Calu3 (cell line): ENCODE measurements at regions not wholly inside any gene's neighbourhood (a gene's known extent, or its start where the extent isn't known, plus 50 kb on each side); places are given as distances from the start of the nearest gene placed in this dataset.
"Not testable (repeated sequence)": the region's sequence is repeated elsewhere in the genome, so short reads cannot be mapped to it uniquely, and the experiment has no call there.

Experiments
- BruUV-seq: library from RNA; stranded (reverse); fragments of 400-500 nt; replicated peaks from 2 replicates; lab custom pipeline; 2021; lab: Mats Ljungman, UMichigan
- CTCF ChIA-PET: fragments of 300-600 bp; sonication (Branson Sonifier 250); formaldehyde crosslinking; loops from one replicate; lab custom pipeline; 2022; ENCODE audit warnings: antibody characterized with exemption; lab: Charles Lee
- DNase-seq: peaks from one replicate; pipeline ENCODE4 v3.0.0; 2022
- H3K27ac Mint-ChIP-seq: one replicate; pipeline ENCODE4 v1.8.0; 2022; ENCODE audit warnings: mixed read lengths; ENCODE audit not compliant: unreplicated experiment
- H3K27me3 Mint-ChIP-seq: one replicate; pipeline ENCODE4 v1.8.0; 2022; ENCODE audit warnings: mixed read lengths; ENCODE audit not compliant: unreplicated experiment
- H3K36me3 Mint-ChIP-seq: one replicate; pipeline ENCODE4 v1.8.0; 2022; ENCODE audit warnings: mild to moderate bottlenecking, moderate library complexity, mixed read lengths; ENCODE audit not compliant: insufficient read depth, unreplicated experiment
- H3K4me1 Mint-ChIP-seq: one replicate; pipeline ENCODE4 v1.8.0; 2022; ENCODE audit warnings: mild to moderate bottlenecking, low read depth, mixed read lengths; ENCODE audit not compliant: unreplicated experiment
- H3K4me3 Mint-ChIP-seq: one replicate; pipeline ENCODE4 v1.8.0; 2022; ENCODE audit warnings: mild to moderate bottlenecking, low read depth, moderate library complexity, mixed read lengths; ENCODE audit not compliant: unreplicated experiment
- H3K9me3 Mint-ChIP-seq: one replicate; pipeline ENCODE4 v1.8.0; 2022; ENCODE audit warnings: low read depth, mixed read lengths; ENCODE audit not compliant: unreplicated experiment
- intact Hi-C: fragments of 100-400 bp; cut with micrococcal nuclease; formaldehyde crosslinking; loops from one replicate; pipeline ENCODE4 v1.10.0; 2022; ENCODE audit not compliant: unreplicated experiment
- TF ChIP-seq, protein P1 (sequence below): fragments of 200-600 bp; IDR thresholded peaks from one replicate; pipeline ENCODE4 v1.8.0; 2022; ENCODE audit warnings: antibody characterized with exemption; ENCODE audit not compliant: unreplicated experiment

DNA sequence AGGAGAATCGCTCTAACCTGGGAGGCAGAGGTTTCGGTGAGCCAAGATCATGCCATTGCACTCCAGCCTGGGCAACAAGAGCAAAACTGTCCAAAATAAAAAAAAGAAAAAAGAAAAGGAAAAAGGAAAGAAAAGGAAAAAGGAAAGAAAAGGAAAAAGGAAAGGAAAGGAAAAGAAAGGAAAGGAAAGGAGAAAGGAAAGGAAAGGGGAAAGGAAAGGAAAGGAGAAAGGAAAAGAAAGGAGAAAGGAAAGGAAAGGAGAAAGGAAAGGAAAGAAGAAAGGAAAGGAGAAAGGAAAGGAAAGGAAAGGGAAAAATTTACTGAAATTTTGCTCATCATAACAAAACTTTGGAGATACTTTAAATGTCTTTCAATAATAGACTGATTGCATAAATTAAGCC, 391.3 kb upstream of the GYPC start:
- no peak for DNase-seq
- Mint-ChIP-seq H3K36me3 (no peaks in the 10 kb centered on the region), H3K27ac (no peak overlapping the region), H3K27me3 (no peaks in the 10 kb centered on the region), H3K4me1 (no peaks in the 10 kb centered on the region), H3K9me3 (peaks cover 19% of the 10 kb centered on the region), H3K4me3 (no peak overlapping the region)
- TF ChIP-seq, protein P1, sequence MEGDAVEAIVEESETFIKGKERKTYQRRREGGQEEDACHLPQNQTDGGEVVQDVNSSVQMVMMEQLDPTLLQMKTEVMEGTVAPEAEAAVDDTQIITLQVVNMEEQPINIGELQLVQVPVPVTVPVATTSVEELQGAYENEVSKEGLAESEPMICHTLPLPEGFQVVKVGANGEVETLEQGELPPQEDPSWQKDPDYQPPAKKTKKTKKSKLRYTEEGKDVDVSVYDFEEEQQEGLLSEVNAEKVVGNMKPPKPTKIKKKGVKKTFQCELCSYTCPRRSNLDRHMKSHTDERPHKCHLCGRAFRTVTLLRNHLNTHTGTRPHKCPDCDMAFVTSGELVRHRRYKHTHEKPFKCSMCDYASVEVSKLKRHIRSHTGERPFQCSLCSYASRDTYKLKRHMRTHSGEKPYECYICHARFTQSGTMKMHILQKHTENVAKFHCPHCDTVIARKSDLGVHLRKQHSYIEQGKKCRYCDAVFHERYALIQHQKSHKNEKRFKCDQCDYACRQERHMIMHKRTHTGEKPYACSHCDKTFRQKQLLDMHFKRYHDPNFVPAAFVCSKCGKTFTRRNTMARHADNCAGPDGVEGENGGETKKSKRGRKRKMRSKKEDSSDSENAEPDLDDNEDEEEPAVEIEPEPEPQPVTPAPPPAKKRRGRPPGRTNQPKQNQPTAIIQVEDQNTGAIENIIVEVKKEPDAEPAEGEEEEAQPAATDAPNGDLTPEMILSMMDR = no peak
- CTCF ChIA-PET = no interaction called here
- intact Hi-C loops = no loop called here
- no TSS peak for BruUV-seq

DNA sequence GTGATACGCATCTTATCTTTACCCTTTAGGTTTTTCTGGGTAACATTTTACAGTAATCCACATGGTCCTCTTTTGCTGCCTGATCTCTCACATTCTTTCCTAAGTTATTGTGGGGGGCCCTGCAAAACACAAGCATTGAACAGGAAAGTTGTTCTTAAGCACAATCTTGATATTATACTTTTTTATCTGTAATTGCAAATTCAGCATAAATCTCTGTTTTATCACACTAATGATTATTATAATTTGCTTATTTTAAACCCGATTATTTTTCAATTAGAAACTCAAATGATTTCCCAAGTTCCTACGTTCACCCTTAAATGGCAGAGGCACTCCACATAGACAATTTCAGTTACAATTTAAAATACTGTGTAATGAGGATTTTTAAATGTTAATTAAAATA, 386.0 kb upstream of the GYPC start:
- Mint-ChIP-seq H3K9me3 (peaks cover 7% of the 10 kb centered on the region), H3K36me3 (no peaks in the 10 kb centered on the region), H3K27me3 (no peaks in the 10 kb centered on the region), H3K4me3 (no peak overlapping the region), H3K4me1 (no peaks in the 10 kb centered on the region), H3K27ac (no peak overlapping the region)
- intact Hi-C loops = no loop called here
- BruUV-seq = no TSS peak
- TF ChIP-seq, protein P1 = no peak
- DNase-seq = no peak
- CTCF ChIA-PET = no interaction called here

DNA sequence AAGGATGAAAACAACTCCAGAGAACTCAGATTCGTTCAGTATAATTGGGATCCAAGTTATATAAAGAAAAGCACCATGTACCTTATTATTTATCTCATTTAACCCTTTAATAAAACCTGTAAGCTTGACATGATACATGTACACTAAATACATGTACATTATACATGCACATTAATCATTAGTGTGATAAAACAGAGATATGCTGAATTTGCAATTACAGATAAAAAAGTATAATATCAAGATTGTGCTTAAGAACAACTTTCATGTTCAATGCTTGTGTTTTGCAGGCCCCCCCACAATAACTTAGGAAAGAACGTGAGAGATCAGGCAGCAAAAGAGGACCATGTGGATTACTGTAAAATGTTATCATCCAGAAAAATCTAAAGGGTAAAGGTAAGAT, 385.4 kb upstream of the GYPC start:
- H3K9me3 Mint-ChIP-seq = peaks cover 9% of the 10 kb centered on the region
- no peak for DNase-seq
- no peaks in the 10 kb centered on the region for H3K36me3 Mint-ChIP-seq
- H3K27me3 Mint-ChIP-seq = no peaks in the 10 kb centered on the region
- no peak overlapping the region for H3K27ac Mint-ChIP-seq
- CTCF ChIA-PET = no interaction called here
- intact Hi-C loops = no loop called here
- H3K4me3 Mint-ChIP-seq = no peak overlapping the region
- BruUV-seq = no TSS peak
- no peaks in the 10 kb centered on the region for H3K4me1 Mint-ChIP-seq
- TF ChIP-seq, protein P1 = no peak

DNA sequence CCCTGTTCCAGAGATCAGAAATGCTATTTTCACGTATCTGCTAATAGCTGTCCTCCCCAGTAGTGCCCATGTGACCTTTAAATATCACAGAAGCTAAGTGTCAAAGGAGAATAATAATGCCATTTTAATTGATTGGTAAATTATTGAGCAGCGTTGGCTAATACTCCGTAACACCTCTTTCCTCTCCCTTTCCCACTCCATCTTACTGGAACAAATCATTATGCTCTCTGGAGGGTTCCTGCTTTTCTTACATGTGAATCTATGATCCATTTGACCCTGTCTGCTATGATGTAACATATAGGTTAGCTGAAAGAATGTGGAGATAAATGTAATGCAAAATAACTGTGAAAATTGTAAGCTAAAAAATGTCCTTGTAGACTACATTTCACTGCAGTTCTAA, 383.6 kb upstream of the GYPC start:
- H3K4me3 Mint-ChIP-seq = no peak overlapping the region
- H3K36me3 Mint-ChIP-seq = no peaks in the 10 kb centered on the region
- BruUV-seq = no TSS peak
- H3K4me1 Mint-ChIP-seq = no peaks in the 10 kb centered on the region
- CTCF ChIA-PET = no interaction called here
- TF ChIP-seq, protein P1 = no peak
- intact Hi-C loops = no loop called here
- DNase-seq = no peak
- H3K9me3 Mint-ChIP-seq = peaks cover 12% of the 10 kb centered on the region
- H3K27ac Mint-ChIP-seq = no peak overlapping the region
- H3K27me3 Mint-ChIP-seq = no peaks in the 10 kb centered on the region

DNA sequence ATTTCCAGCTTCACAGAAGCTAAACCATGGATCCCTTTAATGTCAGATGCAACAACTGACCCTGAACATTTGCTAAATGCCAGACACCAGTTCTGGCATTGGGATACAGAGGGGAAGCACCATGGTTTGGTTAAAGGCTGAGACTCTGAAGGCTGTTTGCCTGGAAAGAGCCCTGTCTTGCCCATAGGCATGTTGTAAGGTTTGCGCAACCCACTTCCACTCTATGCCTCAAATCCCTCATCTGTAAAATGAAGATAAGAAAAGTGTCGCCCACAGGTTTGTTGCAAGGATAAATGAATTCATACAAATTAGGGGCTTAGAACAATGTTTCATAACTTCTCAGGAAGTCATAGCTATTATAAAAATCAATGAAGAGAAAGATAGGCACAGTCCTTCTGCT, 380.9 kb upstream of the GYPC start:
- DNase-seq = no peak
- BruUV-seq = no TSS peak
- CTCF ChIA-PET = no interaction called here
- intact Hi-C loops = no loop called here
- H3K27me3 Mint-ChIP-seq = no peaks in the 10 kb centered on the region
- H3K9me3 Mint-ChIP-seq = peaks cover 12% of the 10 kb centered on the region
- H3K4me1 Mint-ChIP-seq = no peaks in the 10 kb centered on the region
- H3K4me3 Mint-ChIP-seq = no peak overlapping the region
- no peaks in the 10 kb centered on the region for H3K36me3 Mint-ChIP-seq
- TF ChIP-seq, protein P1 = no peak
- H3K27ac Mint-ChIP-seq = no peak overlapping the region

DNA sequence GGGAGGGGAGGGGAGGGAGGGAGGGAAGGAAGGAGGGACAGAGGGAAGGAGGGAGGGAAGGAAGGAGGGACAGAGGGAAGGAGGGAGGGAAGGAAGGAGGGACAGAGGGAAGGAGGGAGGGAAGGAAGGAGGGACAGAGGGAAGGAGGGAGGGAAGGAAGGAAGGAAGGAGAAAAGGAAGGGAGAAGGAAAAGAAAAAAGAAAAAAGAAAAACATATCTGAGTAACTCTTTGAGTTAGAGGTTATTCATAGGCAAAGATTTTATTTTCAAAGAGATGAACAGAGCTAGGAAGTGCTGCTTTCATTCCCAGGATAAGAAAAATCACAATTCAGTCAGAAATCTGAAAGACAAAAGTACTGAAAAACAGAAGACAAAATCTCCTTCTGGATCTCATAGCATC, 379.7 kb upstream of the GYPC start:
- not testable (repeated sequence) for BruUV-seq

More for the DNA sequence above, 379.7 kb upstream of the GYPC start:
- CTCF ChIA-PET, H3K27me3 Mint-ChIP-seq, intact Hi-C loops, H3K27ac Mint-ChIP-seq, H3K4me3 Mint-ChIP-seq, H3K36me3 Mint-ChIP-seq, H3K4me1 Mint-ChIP-seq, DNase-seq: not testable (repeated sequence)
- peaks cover 19% of the 10 kb centered on the region for H3K9me3 Mint-ChIP-seq
